ENCODE measurements at regions not wholly inside any gene's neighbourhood (a gene's known extent, or its start where the extent isn't known, plus 50 kb on each side); places are given as distances from the start of the nearest gene placed in this dataset.

DNA sequence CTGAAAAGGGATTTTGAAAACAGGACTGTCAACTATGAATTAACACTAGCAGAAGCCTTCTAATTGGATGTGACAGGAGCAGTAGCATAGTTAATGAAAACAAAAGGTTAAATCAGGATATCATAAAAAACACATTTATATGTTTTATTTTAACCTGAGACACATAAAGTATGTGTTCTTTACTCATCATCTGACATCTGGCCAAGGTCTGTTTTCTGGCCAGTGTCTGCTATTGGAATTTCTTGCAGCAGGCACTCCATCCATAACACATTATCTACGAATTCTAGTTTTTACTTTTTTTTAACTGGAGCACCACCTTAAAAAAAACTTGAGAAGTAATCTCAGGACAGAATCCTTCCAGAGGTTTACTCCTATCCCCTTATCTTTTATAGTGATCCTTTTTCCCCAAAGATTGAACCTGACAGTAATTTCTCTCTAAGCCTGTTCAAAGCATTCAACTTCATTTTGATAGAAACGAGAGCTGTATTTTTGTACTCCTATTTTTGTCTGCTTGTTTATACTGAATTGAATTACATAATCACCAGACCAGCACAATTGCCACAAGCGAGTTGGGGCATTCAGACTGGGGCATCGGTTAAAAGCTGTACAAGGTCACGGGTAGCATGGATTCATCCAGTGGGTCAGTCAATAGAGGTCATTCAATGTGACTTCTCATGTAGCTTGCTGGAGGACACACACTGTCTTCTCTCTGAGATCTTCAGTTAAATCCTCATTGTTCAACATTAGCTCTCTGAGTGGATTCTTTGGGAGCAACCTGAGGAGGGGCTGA lies 205.6 kb upstream of the CLINT1 start:
- no peak overlapping the region for H3K27ac Mint-ChIP-seq
- no peaks in the 10 kb centered on the region for H3K4me1 Mint-ChIP-seq (ENCODE audit: low read depth in 2 of 2)
- no peak for DNase-seq
- no peaks in the 10 kb centered on the region for H3K36me3 Mint-ChIP-seq (ENCODE audit: insufficient read depth)
- H3K4me3 Mint-ChIP-seq: no peak overlapping the region
- ATAC-seq (replicated peaks): no peak
- peaks cover 36 to 61% of the 10 kb centered on the region in 2 donors for H3K27me3 Mint-ChIP-seq
- no peaks in the 10 kb centered on the region for H3K9me3 Mint-ChIP-seq

DNA sequence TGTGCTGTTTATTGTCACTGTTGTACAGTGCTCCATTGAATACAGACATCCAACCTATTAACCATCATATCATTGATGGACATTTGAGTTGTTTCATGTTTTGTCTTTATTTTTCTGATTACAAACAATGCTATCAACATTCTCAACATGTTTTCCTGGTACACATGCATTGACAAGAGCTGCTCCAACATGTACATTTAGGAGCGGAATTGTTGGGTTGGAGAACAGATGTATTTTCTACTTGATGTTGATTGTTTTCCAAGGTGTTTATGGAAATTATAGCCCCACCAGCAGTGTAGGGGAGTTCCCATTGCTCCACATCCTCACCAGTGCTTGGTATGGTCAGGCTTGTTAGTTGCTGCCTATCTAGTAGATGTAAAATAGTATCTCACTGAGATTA lies 204.1 kb upstream of the CLINT1 start:
- no peak overlapping the region for H3K27ac Mint-ChIP-seq
- ATAC-seq (replicated peaks) (no peak), DNase-seq (no peak)
- H3K4me3 Mint-ChIP-seq: no peak overlapping the region
- peaks cover 37 to 57% of the 10 kb centered on the region in 2 donors for H3K27me3 Mint-ChIP-seq
- H3K36me3 Mint-ChIP-seq (ENCODE audit: insufficient read depth): no peaks in the 10 kb centered on the region
- no peaks in the 10 kb centered on the region for H3K4me1 Mint-ChIP-seq (ENCODE audit: low read depth in 2 of 2)
- no peaks in the 10 kb centered on the region for H3K9me3 Mint-ChIP-seq

DNA sequence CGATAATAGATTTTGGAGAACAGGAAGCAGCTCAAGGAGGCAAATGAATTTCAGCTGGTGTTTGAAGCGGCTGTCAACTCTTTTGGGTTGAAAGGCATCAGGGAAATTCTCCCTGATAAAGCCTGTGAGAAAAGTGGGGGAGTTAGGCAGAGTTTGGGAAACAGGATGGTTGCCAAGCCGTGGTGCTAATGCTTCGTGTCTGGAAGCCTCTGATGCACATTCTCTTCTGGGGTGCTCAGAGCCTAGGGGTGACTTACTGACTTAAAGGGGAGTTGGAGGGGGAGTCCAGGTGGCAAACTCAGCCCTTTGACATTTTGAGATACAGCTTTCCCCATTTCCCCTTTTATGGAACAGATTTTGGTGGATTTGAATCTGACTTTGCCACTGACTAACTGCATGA lies 202.5 kb upstream of the CLINT1 start:
- Mint-ChIP-seq H3K36me3 (ENCODE audit: insufficient read depth) (no peaks in the 10 kb centered on the region), H3K4me3 (no peak overlapping the region), H3K9me3 (no peaks in the 10 kb centered on the region), H3K27ac (no peak overlapping the region), H3K27me3 (peaks cover 53 to 65% of the 10 kb centered on the region in 2 donors), H3K4me1 (ENCODE audit: low read depth in 2 of 2) (no peaks in the 10 kb centered on the region)
- ATAC-seq (replicated peaks) (no peak), DNase-seq (no peak)

DNA sequence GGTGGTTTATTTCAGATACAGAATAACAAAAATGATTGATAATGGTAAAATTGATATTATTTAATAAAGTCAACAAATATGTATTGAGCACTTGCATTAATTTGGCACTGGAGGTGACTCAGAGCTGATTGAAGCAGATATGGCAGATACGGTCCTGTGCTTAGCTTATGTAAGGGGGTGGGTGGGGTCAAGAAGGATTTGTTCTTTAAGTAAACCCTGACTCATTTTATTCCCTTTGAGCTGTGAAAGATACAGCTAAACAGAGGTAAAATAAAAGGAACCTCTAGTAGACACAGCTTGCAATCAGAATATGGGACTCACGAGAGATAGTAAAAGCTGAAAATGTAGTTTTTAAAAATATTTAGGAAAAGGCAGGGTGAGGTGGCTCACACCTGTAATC lies 201.3 kb upstream of the CLINT1 start:
- no peak overlapping the region for H3K4me3 Mint-ChIP-seq
- H3K4me1 Mint-ChIP-seq (ENCODE audit: low read depth in 2 of 2): peaks cover 0 to 3% of the 10 kb centered on the region in 2 donors
- H3K27me3 Mint-ChIP-seq: peaks cover 60 to 64% of the 10 kb centered on the region in 2 donors
- H3K27ac Mint-ChIP-seq: no peak overlapping the region
- ATAC-seq (replicated peaks) (no peak), DNase-seq (no peak)
- H3K36me3 Mint-ChIP-seq (ENCODE audit: insufficient read depth): no peaks in the 10 kb centered on the region
- no peaks in the 10 kb centered on the region for H3K9me3 Mint-ChIP-seq

DNA sequence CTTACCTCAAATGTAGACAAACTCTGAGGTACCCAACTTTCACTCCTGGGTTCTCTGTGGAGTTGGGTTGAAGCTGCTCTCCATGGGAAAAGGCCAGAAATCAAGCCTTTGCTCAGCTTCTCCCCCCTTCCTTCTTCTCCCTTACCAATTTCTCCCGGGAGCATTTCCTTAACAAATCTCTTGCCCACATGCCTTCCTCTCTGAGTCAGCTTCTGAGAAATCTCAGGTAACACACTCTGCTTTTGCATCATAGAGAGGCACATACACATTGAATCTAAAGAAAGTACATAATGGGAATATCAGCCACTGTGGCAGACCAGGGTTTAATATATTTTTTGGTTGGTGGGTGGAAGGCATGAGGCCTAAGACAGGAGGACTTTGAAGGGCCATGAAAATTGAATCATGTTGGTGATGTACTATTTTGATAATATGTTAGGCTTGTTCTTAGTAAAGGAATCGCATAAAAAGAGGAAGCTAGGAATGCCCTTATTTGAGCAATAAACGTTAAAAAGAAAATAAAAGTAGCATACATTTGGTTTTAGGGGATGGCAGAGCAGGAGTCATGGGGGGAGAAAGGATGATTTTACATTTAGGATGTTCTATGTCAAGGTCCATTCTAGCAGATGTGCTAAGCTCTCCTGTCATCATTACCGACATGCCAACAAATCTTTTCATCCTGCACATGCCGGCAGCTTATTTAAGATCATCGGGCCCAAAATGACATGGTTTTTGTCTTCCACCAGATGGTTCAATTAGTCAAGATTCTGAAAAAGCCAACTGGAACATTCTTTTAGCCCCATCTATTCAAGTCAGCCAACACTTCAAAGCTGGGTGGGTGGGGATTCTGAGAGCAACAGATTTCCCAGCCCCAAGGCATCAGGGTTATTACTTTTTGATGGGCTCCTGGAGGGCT lies 199.5 kb upstream of the CLINT1 start:
- ATAC-seq (replicated peaks): no peak
- no peak for DNase-seq
- Mint-ChIP-seq H3K4me3 (no peak overlapping the region), H3K9me3 (no peaks in the 10 kb centered on the region), H3K27ac (no peak overlapping the region), H3K4me1 (ENCODE audit: low read depth in 2 of 2) (peaks cover 0 to 6% of the 10 kb centered on the region in 2 donors), H3K36me3 (ENCODE audit: insufficient read depth) (no peaks in the 10 kb centered on the region), H3K27me3 (peaks cover 60 to 75% of the 10 kb centered on the region in 2 donors)

DNA sequence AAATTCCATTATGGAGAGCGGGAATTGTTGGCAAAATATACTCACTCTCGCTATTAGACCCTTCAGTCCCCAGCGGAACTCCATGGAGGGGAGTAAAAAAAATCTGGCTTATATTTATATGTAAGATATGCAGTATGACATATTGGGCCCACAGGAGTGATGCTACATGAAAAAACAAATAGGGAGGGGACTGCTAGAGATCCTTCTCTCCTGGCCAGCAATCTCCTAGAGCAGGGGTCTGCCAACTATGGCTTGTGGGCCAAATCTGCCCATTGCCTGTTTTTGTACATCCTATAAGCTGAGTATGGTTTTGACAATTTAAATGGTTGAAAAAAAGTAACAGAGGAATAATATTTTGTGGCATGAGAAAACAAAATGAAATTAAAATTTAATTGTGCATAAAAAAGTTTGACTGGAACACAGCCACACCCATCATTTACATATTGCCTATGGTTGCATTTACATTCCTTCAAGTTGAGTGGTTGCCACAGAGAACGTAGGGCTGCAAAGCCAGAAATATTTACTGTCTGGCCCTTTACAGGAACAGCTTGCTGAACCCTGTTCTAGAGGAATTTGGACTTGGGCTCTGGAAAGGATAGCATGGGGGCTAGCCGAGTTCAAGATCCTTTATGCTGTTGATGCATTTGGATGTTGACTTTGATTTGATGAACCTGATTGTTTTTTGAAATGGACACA lies 197.3 kb upstream of the CLINT1 start:
- Mint-ChIP-seq H3K9me3 (no peaks in the 10 kb centered on the region), H3K4me1 (ENCODE audit: low read depth in 2 of 2) (peaks cover 0 to 6% of the 10 kb centered on the region in 2 donors), H3K36me3 (ENCODE audit: insufficient read depth) (no peaks in the 10 kb centered on the region), H3K4me3 (no peak overlapping the region), H3K27me3 (peaks cover 55 to 70% of the 10 kb centered on the region in 2 donors), H3K27ac (no peak overlapping the region)
- no peak for ATAC-seq (replicated peaks)
- DNase-seq: no peak

DNA sequence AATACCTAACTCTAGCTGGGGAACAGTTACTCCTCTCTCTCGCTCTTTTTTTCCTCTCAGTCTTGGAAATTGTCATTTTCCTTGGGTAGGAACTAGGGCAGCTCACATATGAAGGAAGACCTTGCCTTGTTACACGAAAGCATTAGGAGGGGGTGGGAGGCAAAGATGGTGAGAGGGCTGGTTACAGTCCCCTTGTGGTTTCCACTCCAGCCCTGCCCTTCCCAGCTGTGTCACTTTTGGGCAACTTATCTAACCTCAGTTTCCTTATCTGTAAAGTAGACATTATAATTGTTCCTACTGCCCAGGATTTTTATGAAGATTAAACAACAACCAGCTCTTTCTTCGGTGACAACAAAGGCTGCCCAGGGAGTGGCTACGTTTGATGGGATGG lies 196.2 kb upstream of the CLINT1 start:
- H3K27ac Mint-ChIP-seq: no peak overlapping the region
- H3K4me3 Mint-ChIP-seq: no peak overlapping the region
- H3K27me3 Mint-ChIP-seq: peaks cover 48 to 59% of the 10 kb centered on the region in 2 donors
- no peaks in the 10 kb centered on the region for H3K36me3 Mint-ChIP-seq (ENCODE audit: insufficient read depth)
- H3K9me3 Mint-ChIP-seq: no peaks in the 10 kb centered on the region
- DNase-seq (no peak), ATAC-seq (replicated peaks) (no peak)
- H3K4me1 Mint-ChIP-seq (ENCODE audit: low read depth in 2 of 2): peaks cover 0 to 6% of the 10 kb centered on the region in 2 donors

DNA sequence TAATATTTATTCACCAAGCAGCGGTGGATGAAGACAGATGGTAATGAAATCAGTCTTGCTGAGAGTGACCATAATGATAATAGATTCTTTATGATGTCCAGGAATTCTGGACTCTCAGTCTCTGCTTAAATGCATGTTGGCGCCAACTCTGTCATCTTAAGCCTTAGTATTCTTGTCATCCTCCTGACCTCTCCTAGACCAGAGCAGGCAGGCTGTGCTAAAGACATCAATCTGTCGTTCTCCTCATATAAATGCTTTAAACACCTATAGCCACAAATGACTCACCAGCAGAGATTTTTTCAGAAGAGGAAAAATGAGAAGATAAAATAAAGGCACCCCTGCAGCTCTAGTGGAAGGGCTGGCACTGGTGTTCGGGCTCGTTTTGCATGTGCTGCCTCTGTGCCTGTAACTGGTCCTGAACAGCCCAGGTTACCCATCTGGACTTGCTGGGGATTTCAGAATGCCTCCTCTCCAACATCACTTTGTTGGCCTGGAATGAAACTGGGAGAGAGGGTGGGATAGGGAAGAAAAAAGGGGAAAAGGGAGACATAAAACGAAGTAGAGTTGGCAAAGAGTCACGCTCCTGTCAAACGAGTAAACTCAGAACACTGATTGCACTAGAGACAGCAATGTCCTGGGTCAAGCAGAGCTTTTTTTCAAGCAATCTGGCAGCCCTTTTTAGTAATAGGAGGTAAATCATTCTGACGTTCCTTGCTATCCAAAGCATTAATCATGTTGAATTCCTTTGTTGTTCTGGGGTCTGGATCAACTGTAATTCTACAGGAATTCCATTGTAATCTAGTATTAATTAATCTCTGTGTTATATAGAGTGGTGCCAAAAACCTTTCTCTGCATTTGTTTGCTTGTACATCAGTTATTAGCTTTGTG lies 195.5 kb upstream of the CLINT1 start:
- ATAC-seq (replicated peaks) (no peak), DNase-seq (no peak)
- no peak overlapping the region for H3K27ac Mint-ChIP-seq
- no peaks in the 10 kb centered on the region for H3K36me3 Mint-ChIP-seq (ENCODE audit: insufficient read depth)
- H3K4me1 Mint-ChIP-seq (ENCODE audit: low read depth in 2 of 2): peaks cover 0 to 6% of the 10 kb centered on the region in 2 donors
- no peaks in the 10 kb centered on the region for H3K9me3 Mint-ChIP-seq
- no peak overlapping the region for H3K4me3 Mint-ChIP-seq
- peaks cover 54 to 57% of the 10 kb centered on the region in 2 donors for H3K27me3 Mint-ChIP-seq

DNA sequence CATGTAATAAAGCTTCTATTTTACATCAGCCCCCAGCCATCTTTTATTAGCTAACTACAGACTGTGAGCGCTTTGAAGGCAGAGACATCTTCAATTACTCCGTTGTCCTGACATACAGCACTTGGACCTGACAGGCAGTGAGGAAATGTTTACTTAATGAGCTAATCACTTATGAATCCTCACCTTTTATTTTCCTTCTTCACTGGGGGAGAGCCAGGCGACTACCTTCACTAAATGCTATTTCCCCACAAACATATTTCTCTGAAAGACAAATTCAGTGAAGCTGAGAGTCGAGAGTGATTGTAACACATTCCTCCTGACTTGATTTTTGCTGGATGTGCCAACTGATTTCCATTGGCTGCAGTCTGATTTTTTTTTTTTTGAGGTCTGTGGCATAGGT lies 192.1 kb upstream of the CLINT1 start:
- DNase-seq: no peak
- no peaks in the 10 kb centered on the region for H3K36me3 Mint-ChIP-seq (ENCODE audit: insufficient read depth)
- peaks cover 0 to 6% of the 10 kb centered on the region in 2 donors for H3K4me1 Mint-ChIP-seq (ENCODE audit: low read depth in 2 of 2)
- no peak for ATAC-seq (replicated peaks)
- peaks cover 41 to 44% of the 10 kb centered on the region in 2 donors for H3K27me3 Mint-ChIP-seq
- no peak overlapping the region for H3K4me3 Mint-ChIP-seq
- H3K27ac Mint-ChIP-seq: no peak overlapping the region
- no peaks in the 10 kb centered on the region for H3K9me3 Mint-ChIP-seq

DNA sequence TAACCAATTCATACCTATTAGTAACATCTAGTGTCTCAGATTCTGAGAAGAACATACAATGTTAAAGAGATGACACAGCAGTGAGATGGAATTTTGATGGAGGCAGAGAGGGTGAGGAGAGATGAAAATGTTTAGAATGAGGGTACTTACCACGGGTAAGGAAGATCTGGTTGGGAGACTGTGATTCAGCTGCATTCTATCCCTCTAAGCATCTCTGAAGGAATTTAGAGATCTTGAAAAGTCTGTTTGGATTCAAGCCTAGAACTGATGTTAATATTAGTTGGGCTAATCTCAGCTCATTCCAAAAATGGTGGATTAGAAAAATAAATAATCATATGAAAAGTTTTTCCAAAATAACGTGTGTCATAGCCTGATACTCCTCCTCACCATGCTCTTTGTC lies 191.5 kb upstream of the CLINT1 start:
- no peak for ATAC-seq (replicated peaks)
- H3K36me3 Mint-ChIP-seq (ENCODE audit: insufficient read depth): no peaks in the 10 kb centered on the region
- H3K9me3 Mint-ChIP-seq: no peaks in the 10 kb centered on the region
- DNase-seq: no peak
- H3K4me3 Mint-ChIP-seq: no peak overlapping the region
- H3K27me3 Mint-ChIP-seq: peaks cover 46 to 50% of the 10 kb centered on the region in 2 donors
- peaks cover 0 to 5% of the 10 kb centered on the region in 2 donors for H3K4me1 Mint-ChIP-seq (ENCODE audit: low read depth in 2 of 2)
- no peak overlapping the region for H3K27ac Mint-ChIP-seq

DNA sequence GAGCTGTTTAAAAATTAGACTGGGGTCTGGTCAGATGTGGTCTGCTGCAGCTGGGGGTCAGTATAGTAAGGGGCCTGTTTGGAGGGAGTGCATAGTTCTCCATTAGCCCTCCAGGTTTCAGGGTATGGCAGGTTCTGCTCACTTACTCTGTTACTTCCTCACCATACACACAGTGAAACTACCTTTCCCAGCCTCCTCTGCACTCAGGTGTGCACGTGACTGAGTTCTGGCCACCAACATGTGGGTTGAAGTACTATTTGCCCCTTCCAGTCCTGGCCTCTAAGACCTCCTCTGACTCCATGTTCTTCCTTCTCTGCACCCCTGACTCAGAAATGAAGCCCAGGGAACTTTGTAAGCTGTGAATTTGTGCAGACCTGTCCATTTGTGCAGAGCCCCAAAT lies 190.5 kb upstream of the CLINT1 start:
- DNase-seq: no peak
- Mint-ChIP-seq H3K4me3 (no peak overlapping the region), H3K9me3 (no peaks in the 10 kb centered on the region), H3K27me3 (peaks cover 37 to 40% of the 10 kb centered on the region in 2 donors), H3K4me1 (ENCODE audit: low read depth in 2 of 2) (no peaks in the 10 kb centered on the region), H3K36me3 (ENCODE audit: insufficient read depth) (no peaks in the 10 kb centered on the region), H3K27ac (no peak overlapping the region)
- ATAC-seq (replicated peaks): no peak

DNA sequence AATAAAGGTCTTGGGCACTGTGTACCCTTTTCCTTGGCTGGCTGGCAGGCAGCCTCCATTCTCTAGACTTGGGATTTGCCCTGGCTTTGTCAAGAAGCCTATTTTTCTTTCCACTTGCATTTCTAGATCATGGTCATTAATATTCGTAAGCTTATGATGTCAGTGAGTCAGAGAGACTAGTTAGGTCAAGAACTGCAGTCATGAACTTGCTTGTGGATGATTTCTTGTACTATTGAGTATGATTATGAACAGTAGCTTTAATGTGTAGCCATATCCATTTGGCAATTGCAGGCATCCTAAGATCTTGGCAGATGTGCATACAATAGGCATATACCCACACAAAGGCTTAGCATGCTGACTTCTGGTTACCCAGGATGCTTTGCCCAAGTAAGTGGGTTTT lies 186.8 kb upstream of the CLINT1 start:
- Mint-ChIP-seq H3K4me1 (ENCODE audit: low read depth in 2 of 2) (no peaks in the 10 kb centered on the region), H3K4me3 (no peak overlapping the region), H3K36me3 (ENCODE audit: insufficient read depth) (no peaks in the 10 kb centered on the region), H3K27me3 (peaks cover 25 to 33% of the 10 kb centered on the region in 2 donors), H3K27ac (no peak overlapping the region), H3K9me3 (no peaks in the 10 kb centered on the region)
- DNase-seq (no peak), ATAC-seq (replicated peaks) (no peak)

Measured in effector memory CD8-positive, alpha-beta T cell (primary cell).